ENCODE measurements at regions not wholly inside any gene's neighbourhood (a gene's known extent, or its start where the extent isn't known, plus 50 kb on each side); places are given as distances from the start of the nearest gene placed in this dataset.

DNA sequence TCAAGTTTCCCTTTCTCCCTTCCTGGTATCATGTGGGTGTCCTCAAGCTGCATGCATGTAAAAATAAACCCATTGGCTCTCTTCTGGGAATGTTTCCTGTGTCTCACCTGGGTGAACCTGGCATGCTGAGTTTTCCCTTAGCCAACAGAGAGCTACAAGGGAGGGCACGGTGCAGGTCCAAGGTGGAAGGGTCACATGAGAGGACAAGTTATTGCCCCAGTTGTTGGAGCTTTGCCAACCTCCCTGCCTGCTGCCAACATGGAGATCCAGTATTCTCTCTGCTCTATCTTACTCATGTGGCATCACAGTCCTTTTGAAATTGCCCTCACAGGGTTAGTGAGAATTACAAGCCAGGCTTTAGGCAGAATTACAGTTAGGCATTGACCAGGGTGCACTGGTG is 196.1 kb upstream of the GYPA start:
- no peak for TF ChIP-seq JUN (IDR thresholded peaks at IDR 0.05; ENCODE audit: borderline replicate concordance, insufficient read depth, insufficient read length, low read depth)
- no peak for TF ChIP-seq GATA2 (IDR thresholded peaks at IDR 0.05; ENCODE audit: insufficient read depth, insufficient read length, low read depth, low read length)
- no peak for TF ChIP-seq POLR2AphosphoS5 (IDR thresholded peaks at IDR 0.05; ENCODE audit: insufficient read depth, low read depth, low read length)
- TF ChIP-seq, protein P1, sequence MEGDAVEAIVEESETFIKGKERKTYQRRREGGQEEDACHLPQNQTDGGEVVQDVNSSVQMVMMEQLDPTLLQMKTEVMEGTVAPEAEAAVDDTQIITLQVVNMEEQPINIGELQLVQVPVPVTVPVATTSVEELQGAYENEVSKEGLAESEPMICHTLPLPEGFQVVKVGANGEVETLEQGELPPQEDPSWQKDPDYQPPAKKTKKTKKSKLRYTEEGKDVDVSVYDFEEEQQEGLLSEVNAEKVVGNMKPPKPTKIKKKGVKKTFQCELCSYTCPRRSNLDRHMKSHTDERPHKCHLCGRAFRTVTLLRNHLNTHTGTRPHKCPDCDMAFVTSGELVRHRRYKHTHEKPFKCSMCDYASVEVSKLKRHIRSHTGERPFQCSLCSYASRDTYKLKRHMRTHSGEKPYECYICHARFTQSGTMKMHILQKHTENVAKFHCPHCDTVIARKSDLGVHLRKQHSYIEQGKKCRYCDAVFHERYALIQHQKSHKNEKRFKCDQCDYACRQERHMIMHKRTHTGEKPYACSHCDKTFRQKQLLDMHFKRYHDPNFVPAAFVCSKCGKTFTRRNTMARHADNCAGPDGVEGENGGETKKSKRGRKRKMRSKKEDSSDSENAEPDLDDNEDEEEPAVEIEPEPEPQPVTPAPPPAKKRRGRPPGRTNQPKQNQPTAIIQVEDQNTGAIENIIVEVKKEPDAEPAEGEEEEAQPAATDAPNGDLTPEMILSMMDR (IDR thresholded peaks at IDR 0.05; ENCODE audit: extremely low read depth in 1 of 2, insufficient read depth in 1 of 2, low read depth in 1 of 2, low read length in 2 of 2): no peak
- TF ChIP-seq FOS (IDR thresholded peaks at IDR 0.05; ENCODE audit: borderline replicate concordance, insufficient read depth, low read length): no peak
- TF ChIP-seq, protein P2, sequence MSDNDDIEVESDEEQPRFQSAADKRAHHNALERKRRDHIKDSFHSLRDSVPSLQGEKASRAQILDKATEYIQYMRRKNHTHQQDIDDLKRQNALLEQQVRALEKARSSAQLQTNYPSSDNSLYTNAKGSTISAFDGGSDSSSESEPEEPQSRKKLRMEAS (IDR thresholded peaks at IDR 0.05; ENCODE audit: insufficient read depth, insufficient read length): no peak
- no peak for TF ChIP-seq EZH2 (IDR thresholded peaks at IDR 0.05; ENCODE audit: borderline replicate concordance, low read depth, low read length, severe bottlenecking)
- TF ChIP-seq POLR2A (IDR thresholded peaks at IDR 0.05; ENCODE audit: low read depth, low read length): no peak
- TF ChIP-seq MYC (IDR thresholded peaks at IDR 0.05; ENCODE audit: low read depth, low read length): no peak
- DNase-seq (ENCODE audit: low read depth, low spot score) (no peak), FAIRE-seq (no peak)
- H3K36me3 ChIP-seq (ENCODE audit: control insufficient read depth in 2 of 2, extremely low read depth in 1 of 2, insufficient read depth in 2 of 2, low read length in 2 of 2): no peaks in the 10 kb centered on the region
- no peak overlapping the region for H3K9ac ChIP-seq (replicated peaks; ENCODE audit: extremely low read depth, insufficient read depth, low read length)
- no peak overlapping the region for H3K4me3 ChIP-seq (replicated peaks in 1 of 3; ENCODE audit: insufficient read depth in 1 of 3, low read depth in 1 of 3, low read length in 3 of 3)
- H3K4me2 ChIP-seq (ENCODE audit: insufficient read depth, low read length): no peak overlapping the region
- H3K4me1 ChIP-seq (ENCODE audit: control insufficient read depth, extremely low read depth, insufficient read depth, low read length): no peaks in the 10 kb centered on the region
- no peak overlapping the region for H3K27ac ChIP-seq (ENCODE audit: insufficient read depth, low read depth, low read length)
- POLR2A ChIA-PET: no interaction called here
- H2AFZ ChIP-seq (ENCODE audit: low read depth, low read length): no peak overlapping the region
- H4K20me1 ChIP-seq (replicated peaks; ENCODE audit: control insufficient read depth, extremely low read depth, insufficient read depth, low read length): no peaks in the 10 kb centered on the region
- CTCF ChIA-PET: no interaction called here
- dilution Hi-C loops (cut with MboI; ENCODE audit: extremely low pct_ligation_motif_present, low sequenced_read_pairs): no loop called here
- H3K9me1 ChIP-seq (replicated peaks; ENCODE audit: control insufficient read depth, extremely low read depth, insufficient read depth, low read length): no peaks in the 10 kb centered on the region
- no peaks in the 10 kb centered on the region for H3K79me2 ChIP-seq (ENCODE audit: control insufficient read depth, insufficient read depth, low read length)
- H3K27me3 ChIP-seq (ENCODE audit: control insufficient read depth in 2 of 2, insufficient read depth in 2 of 2, low read length in 2 of 2): no peaks in the 10 kb centered on the region
- no peaks in the 10 kb centered on the region for H3K9me3 ChIP-seq (replicated peaks; ENCODE audit: control insufficient read depth, insufficient read depth, low read length)
- intact Hi-C loops (cut with micrococcal nuclease): no loop called here
- BruUV-seq (replicated peaks): no TSS peak

All from endothelial cell of umbilical vein (primary cell).